HepG2 (cell line): ENCODE measurements at regions not wholly inside any gene's neighbourhood (a gene's known extent, or its start where the extent isn't known, plus 50 kb on each side); places are given as distances from the start of the nearest gene placed in this dataset.

Experiments
- ATAC-seq: fragments of 200-7000 bp; cut with Tn5 transposase; 3 replicates; pipeline ENCODE4 v1.9.1; 2020; ENCODE audit warnings: mild to moderate bottlenecking, moderate library complexity
- BruUV-seq: library from RNA; stranded (reverse); fragments of 400-500 nt; replicated peaks from 2 replicates; lab custom pipeline; 2021; lab: Mats Ljungman, UMichigan
- CTCF ChIA-PET: fragments of 300-600 bp; formaldehyde crosslinking; extraction: SDS; loops from one replicate; lab custom pipeline; 2021; ENCODE audit warnings: low total read pairs, inconsistent platforms, low intra/inter-chr PET ratio; lab: Yijun Ruan, JAX
- POLR2A ChIA-PET: fragments of 350-600 bp; sonication (Branson Sonifier 250); formaldehyde crosslinking; loops from one replicate; lab custom pipeline; 2020; ENCODE audit warnings: antibody characterized with exemption, inconsistent platforms; lab: Yijun Ruan, JAX
- DNase-seq: peaks from one replicate; pipeline ENCODE4 v3.0.0-alpha.2; 2015; ENCODE audit warnings: low spot score
- FAIRE-seq: peaks from 3 replicates; lab custom pipeline; 2011; peaks lifted over from hg19 to GRCh38; lab: Jason Lieb, UNC
- H2AFZ ChIP-seq: one replicate; pipeline ENCODE4 v1.6.1; 2011; ENCODE audit warnings: low read length, inconsistent platforms
- H3K27ac ChIP-seq: fragments of 300-600 bp; 3 replicates; pipeline ENCODE4 v1.8.0; 2011; ENCODE audit warnings: mixed run types, mild to moderate bottlenecking, mixed read lengths, low read length, inconsistent platforms; ENCODE audit not compliant: insufficient read depth; ENCODE audit errors: extremely low read length
- H3K27me3 ChIP-seq, 2 experiments: fragments of 200-600 bp in 1 of 2; 2 replicates in 1 of 2; 3 replicates in 1 of 2; pipeline versions ENCODE4 v1.6.0 to v1.8.0; 2011; ENCODE audit warnings: low read length in 2 of 2, mild to moderate bottlenecking in 2 of 2, moderate library complexity in 2 of 2, inconsistent platforms in 1 of 2; ENCODE audit not compliant: insufficient read depth in 2 of 2, control insufficient read depth in 1 of 2
- H3K36me3 ChIP-seq, 2 experiments: fragments of 200-600 bp in 1 of 2; replicated peaks in 1 of 2; 2 replicates in 1 of 2; 3 replicates in 1 of 2; pipeline versions ENCODE4 v1.5.1 to v1.8.0; 2011; ENCODE audit warnings: low read length in 2 of 2, inconsistent platforms in 1 of 2; ENCODE audit not compliant: insufficient read depth in 2 of 2, control insufficient read depth in 1 of 2
- H3K4me1 ChIP-seq: 2 replicates; pipeline ENCODE4 v1.5.1; 2012; ENCODE audit warnings: low read length, inconsistent platforms; ENCODE audit not compliant: insufficient read depth
- H3K4me2 ChIP-seq: 2 replicates; pipeline ENCODE4 v1.6.0; 2011; ENCODE audit warnings: low read depth, low read length, inconsistent platforms
- H3K4me3 ChIP-seq, 3 experiments: fragments of 200-600 bp in 1 of 3; sonication (generic), shearing (Covaris generic) in 1 of 3; replicated peaks in 1 of 3; 2 replicates each; pipeline ENCODE4 v1.5.1; 2011 to 2016; ENCODE audit warnings: low read length in 3 of 3, inconsistent platforms in 2 of 3, low read depth in 2 of 3, mild to moderate bottlenecking in 2 of 3, control low read depth in 1 of 3, mixed read lengths in 1 of 3; ENCODE audit not compliant: insufficient read depth in 1 of 3
- H3K79me2 ChIP-seq: one replicate; pipeline ENCODE4 v1.6.1; 2011; ENCODE audit warnings: low read length, inconsistent platforms; ENCODE audit not compliant: insufficient read depth
- H3K9ac ChIP-seq: 2 replicates; pipeline ENCODE4 v1.6.0; 2011; ENCODE audit warnings: mild to moderate bottlenecking, low read depth, low read length, inconsistent platforms; ENCODE audit not compliant: insufficient read depth
- H3K9me3 ChIP-seq: 2 replicates; pipeline ENCODE4 v1.5.1; 2012; ENCODE audit warnings: mild to moderate bottlenecking, low read length
- H4K20me1 ChIP-seq: 2 replicates; pipeline ENCODE4 v1.6.0; 2011; ENCODE audit warnings: inconsistent platforms, mild to moderate bottlenecking, low read length, moderate library complexity; ENCODE audit not compliant: insufficient read depth
- EED ChIP-seq: sonication (generic); formaldehyde crosslinking; IDR thresholded peaks from 2 replicates; pipeline ENCODE4 v1.5.0; 2020; ENCODE audit warnings: mild to moderate bottlenecking, missing genetic modification reagents
- FOXK1 ChIP-seq: sonication (generic); formaldehyde crosslinking; IDR thresholded peaks from 2 replicates; pipeline ENCODE4 v1.4.0; 2020; ENCODE audit warnings: low read depth, missing genetic modification reagents, borderline replicate concordance
- GATA4 ChIP-seq: sonication (generic); IDR thresholded peaks from 2 replicates; pipeline ENCODE4 v1.6.1; 2016; ENCODE audit warnings: antibody characterized with exemption, low read depth, borderline replicate concordance
- GATAD2A ChIP-seq: IDR thresholded peaks from 2 replicates; pipeline ENCODE4 v1.6.1; 2016
- NR2C2 ChIP-seq: sonication (generic); formaldehyde crosslinking; IDR thresholded peaks from 2 replicates; pipeline ENCODE4 v1.4.0; 2020; ENCODE audit warnings: missing genetic modification reagents, mild to moderate bottlenecking, moderate library complexity, borderline replicate concordance
- RARA ChIP-seq: IDR thresholded peaks from 2 replicates; pipeline ENCODE4 v1.6.1; 2016; ENCODE audit warnings: missing genetic modification reagents, missing compliant biosample characterization
- SRF ChIP-seq: IDR thresholded peaks from 2 replicates; pipeline ENCODE4 v1.6.1; 2011; ENCODE audit warnings: mild to moderate bottlenecking, low read depth, low read length, moderate library complexity
- ZMYM4 ChIP-seq: sonication (generic); formaldehyde crosslinking; IDR thresholded peaks from 2 replicates; pipeline ENCODE4 v1.8.1; 2023; ENCODE audit warnings: mild to moderate bottlenecking, missing genetic modification reagents
- ZNF552 ChIP-seq: sonication (generic); formaldehyde crosslinking; IDR thresholded peaks from 2 replicates; pipeline ENCODE4 v1.9.0; 2022; ENCODE audit warnings: missing genetic modification reagents, mild to moderate bottlenecking, borderline replicate concordance
- ZNF644 ChIP-seq: IDR thresholded peaks from 2 replicates; pipeline ENCODE4 v1.6.1; 2016; ENCODE audit warnings: low read depth
- WGBS: methylation state at CpG from one replicate; pipeline ENCODE4 v1.1.6; 2017; ENCODE audit warnings: low lambda C conversion rate; 5-methylcytosine and 5-hydroxymethylcytosine counted together
- in situ Hi-C: cut with HindIII; loops from 2 replicates; pipeline ENCODE4 v1.10.0; 2017; ENCODE audit warnings: low pct_unique_long_range_greater_than_20kb; ENCODE audit not compliant: extremely low pct_ligation_motif_present
- intact Hi-C: fragments of 100-400 bp; cut with micrococcal nuclease; formaldehyde crosslinking; loops from one replicate; pipeline ENCODE4 v1.10.0; 2022; ENCODE audit not compliant: unreplicated experiment
- TF ChIP-seq, protein P1 (sequence below): sonication (generic); formaldehyde crosslinking; IDR thresholded peaks from 2 replicates; pipeline ENCODE4 v1.5.0; 2020; ENCODE audit warnings: mild to moderate bottlenecking, missing genetic modification reagents
- TF ChIP-seq, protein P2 (sequence below): sonication (generic); formaldehyde crosslinking; IDR thresholded peaks from 2 replicates; pipeline ENCODE4 v1.5.0; 2020; ENCODE audit warnings: missing genetic modification reagents, mild to moderate bottlenecking, borderline replicate concordance

DNA sequence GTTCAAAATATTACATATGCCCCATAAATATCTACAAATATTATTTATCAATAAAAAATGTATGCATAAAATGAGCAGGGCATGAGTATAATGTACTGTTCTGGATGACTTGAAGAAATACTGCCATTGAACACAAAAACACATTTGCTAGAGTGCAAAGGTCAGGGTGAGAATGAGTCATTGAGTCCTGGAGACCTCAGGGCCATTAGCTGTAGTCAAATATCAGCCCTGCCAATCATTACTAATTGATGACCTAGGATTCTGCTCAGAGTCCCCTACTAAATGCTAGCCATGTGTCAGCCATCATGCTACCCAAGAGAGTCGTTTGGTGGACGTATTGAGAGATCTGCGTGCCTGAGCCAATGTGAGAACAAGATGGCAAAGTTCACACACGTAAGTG is 80.3 kb upstream of the FAM169A start (continued):
- TF ChIP-seq, protein P1, sequence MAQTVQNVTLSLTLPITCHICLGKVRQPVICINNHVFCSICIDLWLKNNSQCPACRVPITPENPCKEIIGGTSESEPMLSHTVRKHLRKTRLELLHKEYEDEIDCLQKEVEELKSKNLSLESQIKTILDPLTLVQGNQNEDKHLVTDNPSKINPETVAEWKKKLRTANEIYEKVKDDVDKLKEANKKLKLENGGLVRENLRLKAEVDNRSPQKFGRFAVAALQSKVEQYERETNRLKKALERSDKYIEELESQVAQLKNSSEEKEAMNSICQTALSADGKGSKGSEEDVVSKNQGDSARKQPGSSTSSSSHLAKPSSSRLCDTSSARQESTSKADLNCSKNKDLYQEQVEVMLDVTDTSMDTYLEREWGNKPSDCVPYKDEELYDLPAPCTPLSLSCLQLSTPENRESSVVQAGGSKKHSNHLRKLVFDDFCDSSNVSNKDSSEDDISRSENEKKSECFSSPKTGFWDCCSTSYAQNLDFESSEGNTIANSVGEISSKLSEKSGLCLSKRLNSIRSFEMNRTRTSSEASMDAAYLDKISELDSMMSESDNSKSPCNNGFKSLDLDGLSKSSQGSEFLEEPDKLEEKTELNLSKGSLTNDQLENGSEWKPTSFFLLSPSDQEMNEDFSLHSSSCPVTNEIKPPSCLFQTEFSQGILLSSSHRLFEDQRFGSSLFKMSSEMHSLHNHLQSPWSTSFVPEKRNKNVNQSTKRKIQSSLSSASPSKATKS = no peak
- TF ChIP-seq FOXK1 (CRISPR knock-in tag) (no peak), ZNF644 (CRISPR knock-in tag) (peak; percentile 92), RARA (CRISPR knock-in tag) (peak; percentile 77), ZMYM4 (peak; percentile 47; the same call in 1 of the 2 replicates)

DNA sequence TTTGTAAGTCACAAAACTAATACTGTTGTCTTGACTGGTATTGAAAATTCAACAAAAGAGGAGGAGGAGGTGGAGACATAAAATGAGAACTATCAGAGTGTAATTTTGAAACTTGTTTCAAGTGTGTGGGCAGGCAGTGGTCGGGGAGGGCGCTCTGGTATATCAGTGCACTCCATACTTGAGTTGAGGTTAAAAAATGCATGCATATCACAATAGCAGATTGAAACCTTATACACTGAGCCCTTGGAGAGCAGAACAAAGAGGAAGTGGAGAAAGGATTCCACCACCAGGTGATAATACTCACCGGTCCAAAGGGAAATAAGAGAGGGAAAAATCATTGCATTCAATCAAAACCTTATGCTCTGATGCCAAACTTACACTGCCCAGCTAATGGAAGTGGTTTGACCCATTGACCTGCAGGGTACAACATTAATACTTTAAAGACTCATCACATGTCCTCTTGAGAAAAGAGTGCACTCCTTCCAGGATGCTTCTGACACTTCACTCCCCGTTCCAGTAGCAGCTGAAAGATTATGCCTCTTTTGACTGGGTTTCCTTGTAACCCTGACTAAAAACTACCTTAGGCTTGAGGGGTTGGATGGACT is 79.5 kb upstream of the FAM169A start:
- H4K20me1 ChIP-seq = no peaks in the 10 kb centered on the region
- H3K27me3 ChIP-seq = no peaks in the 10 kb centered on the region
- no peak overlapping the region for H3K9ac ChIP-seq
- H3K4me2 ChIP-seq = no peak overlapping the region
- H3K36me3 ChIP-seq = no peaks in the 10 kb centered on the region
- H3K27ac ChIP-seq = no peak overlapping the region
- H2AFZ ChIP-seq = no peak overlapping the region
- ATAC-seq = no peak
- H3K4me1 ChIP-seq = peaks cover 65% of the 10 kb centered on the region
- ChIA-PET CTCF (no interaction called here), POLR2A (no interaction called here)
- H3K79me2 ChIP-seq = no peaks in the 10 kb centered on the region
- TF ChIP-seq GATA4 (no peak), NR2C2 (CRISPR knock-in tag) (no peak), ZNF552 (CRISPR knock-in tag) (no peak), GATAD2A (no peak), SRF (no peak), EED (no peak)
- TF ChIP-seq, protein P2, sequence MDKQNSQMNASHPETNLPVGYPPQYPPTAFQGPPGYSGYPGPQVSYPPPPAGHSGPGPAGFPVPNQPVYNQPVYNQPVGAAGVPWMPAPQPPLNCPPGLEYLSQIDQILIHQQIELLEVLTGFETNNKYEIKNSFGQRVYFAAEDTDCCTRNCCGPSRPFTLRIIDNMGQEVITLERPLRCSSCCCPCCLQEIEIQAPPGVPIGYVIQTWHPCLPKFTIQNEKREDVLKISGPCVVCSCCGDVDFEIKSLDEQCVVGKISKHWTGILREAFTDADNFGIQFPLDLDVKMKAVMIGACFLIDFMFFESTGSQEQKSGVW (CRISPR knock-in tag) = no peak
- TF ChIP-seq, all 625 proteins: peak for 0
- in situ Hi-C loops = no loop called here
- WGBS = 76% methylated on average over 4 of the region's 4 CpGs
- intact Hi-C loops = loop anchor here (5.0 to 10.0 kb wide), 2 partner anchors 107 to 271 kb away; partner anchors contain the start of gene GCNT4
- no peaks in the 10 kb centered on the region for H3K9me3 ChIP-seq
- FAIRE-seq (no peak), DNase-seq (no peak)
- H3K4me3 ChIP-seq = no peak overlapping the region
- BruUV-seq = no TSS peak
